ENCODE measurements at regions not wholly inside any gene's neighbourhood (a gene's known extent, or its start where the extent isn't known, plus 50 kb on each side); places are given as distances from the start of the nearest gene placed in this dataset.
A peak's percentile ranks its signal among the peaks of the same experiment; 100 is the strongest.

DNA sequence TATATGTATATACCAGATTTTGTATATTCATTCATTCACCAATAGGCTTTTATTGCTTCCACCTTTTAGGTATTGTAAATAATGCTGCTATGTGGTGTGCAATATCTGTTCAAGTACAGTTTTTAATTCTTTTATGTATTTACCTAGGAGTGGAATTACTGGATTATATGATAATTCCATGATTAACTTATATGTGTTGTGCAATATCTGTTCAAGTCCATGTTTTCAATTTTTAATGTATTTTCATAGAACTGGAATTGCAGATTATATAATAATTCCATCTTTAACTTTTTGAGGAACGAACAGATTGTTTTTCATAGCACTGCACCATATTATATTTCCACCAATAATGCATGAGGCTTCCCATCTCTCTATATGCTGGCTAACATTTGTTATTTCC, 50.6 kb upstream of the L3MBTL4 start:
- Histone ChIP-seq H3K4me1 (ENCODE audit: insufficient read depth, insufficient read length) (no peaks in the 10 kb centered on the region), H3K9ac (ENCODE audit: insufficient read length, low read depth) (no peak overlapping the region), H3K9me3 (ENCODE audit: insufficient read depth, low read length) (no peaks in the 10 kb centered on the region), H3K27me3 (ENCODE audit: insufficient read depth, insufficient read length) (no peaks in the 10 kb centered on the region), H3K36me3 (ENCODE audit: insufficient read depth, insufficient read length, low read length) (no peaks in the 10 kb centered on the region), H3K4me3 (ENCODE audit: insufficient read length, low read depth) (no peak overlapping the region)
- DNase-seq (ENCODE audit: low read depth, low spot score): no peak
- TF ChIP-seq SUZ12 (IDR thresholded peaks at IDR 0.05; ENCODE audit: extremely low read depth, insufficient read depth, insufficient read length): no peak
- no peak for TF ChIP-seq YY1 (IDR thresholded peaks at IDR 0.05; ENCODE audit: insufficient read depth, insufficient read length)
- TF ChIP-seq ZNF274 (IDR thresholded peaks at IDR 0.05; ENCODE audit: low read depth, low read length): no peak

DNA sequence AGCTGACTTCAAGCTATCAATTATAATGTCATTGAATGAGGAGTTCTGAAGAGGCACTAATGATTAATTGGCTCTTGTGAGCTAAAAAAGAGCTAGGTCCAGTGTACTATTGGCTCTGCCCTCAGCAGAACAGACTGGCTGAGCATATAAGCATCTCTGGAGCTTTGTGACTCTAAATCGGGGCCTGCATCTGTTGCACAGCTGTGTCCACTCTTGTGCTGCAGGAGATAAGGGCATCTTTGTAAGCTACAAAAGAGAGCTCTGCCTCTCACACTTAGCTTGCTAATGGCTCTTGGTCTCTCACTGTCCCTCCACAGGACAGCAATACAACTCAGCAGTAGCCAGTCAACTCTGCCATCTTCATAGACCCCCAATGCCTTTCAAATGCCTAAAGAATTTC, 61.5 kb upstream of the L3MBTL4 start:
- TF ChIP-seq YY1 (IDR thresholded peaks at IDR 0.05; ENCODE audit: insufficient read depth, insufficient read length) (no peak), SUZ12 (IDR thresholded peaks at IDR 0.05; ENCODE audit: extremely low read depth, insufficient read depth, insufficient read length) (no peak), ZNF274 (IDR thresholded peaks at IDR 0.05; ENCODE audit: low read depth, low read length) (no peak)
- H3K36me3 ChIP-seq (ENCODE audit: insufficient read depth, insufficient read length, low read length): no peaks in the 10 kb centered on the region
- no peak overlapping the region for H3K9ac ChIP-seq (ENCODE audit: insufficient read length, low read depth)
- no peaks in the 10 kb centered on the region for H3K9me3 ChIP-seq (ENCODE audit: insufficient read depth, low read length)
- H3K4me3 ChIP-seq (ENCODE audit: insufficient read length, low read depth): no peak overlapping the region
- no peak for DNase-seq (ENCODE audit: low read depth, low spot score)
- no peaks in the 10 kb centered on the region for H3K4me1 ChIP-seq (ENCODE audit: insufficient read depth, insufficient read length)
- no peaks in the 10 kb centered on the region for H3K27me3 ChIP-seq (ENCODE audit: insufficient read depth, insufficient read length)

DNA sequence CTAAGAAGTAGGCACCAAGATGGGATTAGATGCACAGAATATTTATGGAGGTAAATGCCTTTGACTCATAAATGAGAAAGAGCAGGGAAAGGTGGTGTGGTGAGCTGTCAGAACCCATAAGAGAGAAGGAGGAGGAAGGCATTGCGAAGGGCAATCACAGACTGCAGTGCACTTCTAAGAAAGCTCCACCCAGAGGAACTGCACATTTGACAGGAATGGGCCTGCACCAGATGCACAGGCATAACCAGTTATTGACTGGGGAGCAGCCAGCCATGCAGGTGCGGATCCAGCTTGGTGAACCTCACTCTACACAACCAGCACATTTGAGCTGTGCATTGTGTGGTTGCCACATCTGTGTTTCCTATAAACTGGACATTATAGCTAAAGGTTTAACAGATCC, 62.2 kb upstream of the L3MBTL4 start:
- Histone ChIP-seq H3K9ac (ENCODE audit: insufficient read length, low read depth) (no peak overlapping the region), H3K27me3 (ENCODE audit: insufficient read depth, insufficient read length) (no peaks in the 10 kb centered on the region), H3K36me3 (ENCODE audit: insufficient read depth, insufficient read length, low read length) (no peaks in the 10 kb centered on the region), H3K9me3 (ENCODE audit: insufficient read depth, low read length) (no peaks in the 10 kb centered on the region), H3K4me3 (ENCODE audit: insufficient read length, low read depth) (no peak overlapping the region), H3K4me1 (ENCODE audit: insufficient read depth, insufficient read length) (no peaks in the 10 kb centered on the region)
- TF ChIP-seq ZNF274 (IDR thresholded peaks at IDR 0.05; ENCODE audit: low read depth, low read length) (no peak), SUZ12 (IDR thresholded peaks at IDR 0.05; ENCODE audit: extremely low read depth, insufficient read depth, insufficient read length) (no peak), YY1 (IDR thresholded peaks at IDR 0.05; ENCODE audit: insufficient read depth, insufficient read length) (no peak)
- DNase-seq (ENCODE audit: low read depth, low spot score): no peak

DNA sequence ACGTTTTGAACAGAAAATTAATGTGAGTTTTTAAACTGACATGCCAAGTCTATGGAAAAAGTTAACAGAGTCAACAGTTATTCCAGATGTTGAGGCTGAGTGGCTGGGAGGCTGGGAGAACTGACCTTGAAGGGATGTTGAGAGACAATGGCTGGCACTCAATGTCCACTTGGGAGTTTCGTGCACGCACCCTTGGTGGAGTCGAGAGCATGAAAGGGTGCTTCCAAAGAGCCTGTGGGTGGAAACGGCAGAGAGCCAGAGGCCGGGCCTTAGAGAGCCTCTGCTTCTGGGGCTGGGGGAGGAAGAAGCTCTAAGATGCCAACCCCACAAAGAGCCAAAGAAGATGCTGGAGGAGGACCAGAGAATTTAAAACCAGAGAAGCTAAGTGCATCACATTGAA, 63.4 kb upstream of the L3MBTL4 start:
- no peak for TF ChIP-seq YY1 (IDR thresholded peaks at IDR 0.05; ENCODE audit: insufficient read depth, insufficient read length)
- TF ChIP-seq SUZ12 (IDR thresholded peaks at IDR 0.05; ENCODE audit: extremely low read depth, insufficient read depth, insufficient read length): no peak
- no peak for TF ChIP-seq ZNF274 (IDR thresholded peaks at IDR 0.05; ENCODE audit: low read depth, low read length)
- Histone ChIP-seq H3K36me3 (ENCODE audit: insufficient read depth, insufficient read length, low read length) (no peaks in the 10 kb centered on the region), H3K4me3 (ENCODE audit: insufficient read length, low read depth) (no peak overlapping the region), H3K9me3 (ENCODE audit: insufficient read depth, low read length) (no peaks in the 10 kb centered on the region), H3K4me1 (ENCODE audit: insufficient read depth, insufficient read length) (no peaks in the 10 kb centered on the region), H3K27me3 (ENCODE audit: insufficient read depth, insufficient read length) (no peaks in the 10 kb centered on the region), H3K9ac (ENCODE audit: insufficient read length, low read depth) (no peak overlapping the region)
- no peak for DNase-seq (ENCODE audit: low read depth, low spot score)

DNA sequence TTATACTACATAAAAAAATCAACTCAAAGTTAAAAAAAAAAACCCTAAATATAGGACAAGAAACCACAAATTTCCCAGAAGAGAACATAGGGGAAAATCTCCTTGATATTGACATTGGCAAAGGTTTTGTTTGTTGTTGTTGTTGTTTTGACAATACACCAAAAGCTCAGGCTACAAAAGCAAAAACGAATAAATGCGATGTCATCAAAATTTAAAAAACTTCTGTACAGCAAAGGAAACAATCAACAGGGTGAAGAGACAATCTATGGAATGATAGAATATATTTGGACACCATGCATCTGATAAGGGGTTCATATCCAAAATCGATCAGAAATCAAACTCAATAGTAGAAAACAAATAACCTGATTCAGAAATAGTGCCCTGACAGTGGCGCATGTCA, 65.0 kb upstream of the L3MBTL4 start:
- H3K9ac ChIP-seq (ENCODE audit: insufficient read length, low read depth): no peak overlapping the region
- no peak for DNase-seq (ENCODE audit: low read depth, low spot score)
- H3K27me3 ChIP-seq (ENCODE audit: insufficient read depth, insufficient read length): no peaks in the 10 kb centered on the region
- no peaks in the 10 kb centered on the region for H3K9me3 ChIP-seq (ENCODE audit: insufficient read depth, low read length)
- no peak overlapping the region for H3K4me3 ChIP-seq (ENCODE audit: insufficient read length, low read depth)
- no peaks in the 10 kb centered on the region for H3K36me3 ChIP-seq (ENCODE audit: insufficient read depth, insufficient read length, low read length)
- TF ChIP-seq YY1 (IDR thresholded peaks at IDR 0.05; ENCODE audit: insufficient read depth, insufficient read length) (no peak), SUZ12 (IDR thresholded peaks at IDR 0.05; ENCODE audit: extremely low read depth, insufficient read depth, insufficient read length) (no peak), ZNF274 (IDR thresholded peaks at IDR 0.05; ENCODE audit: low read depth, low read length) (no peak)
- H3K4me1 ChIP-seq (ENCODE audit: insufficient read depth, insufficient read length): no peaks in the 10 kb centered on the region

DNA sequence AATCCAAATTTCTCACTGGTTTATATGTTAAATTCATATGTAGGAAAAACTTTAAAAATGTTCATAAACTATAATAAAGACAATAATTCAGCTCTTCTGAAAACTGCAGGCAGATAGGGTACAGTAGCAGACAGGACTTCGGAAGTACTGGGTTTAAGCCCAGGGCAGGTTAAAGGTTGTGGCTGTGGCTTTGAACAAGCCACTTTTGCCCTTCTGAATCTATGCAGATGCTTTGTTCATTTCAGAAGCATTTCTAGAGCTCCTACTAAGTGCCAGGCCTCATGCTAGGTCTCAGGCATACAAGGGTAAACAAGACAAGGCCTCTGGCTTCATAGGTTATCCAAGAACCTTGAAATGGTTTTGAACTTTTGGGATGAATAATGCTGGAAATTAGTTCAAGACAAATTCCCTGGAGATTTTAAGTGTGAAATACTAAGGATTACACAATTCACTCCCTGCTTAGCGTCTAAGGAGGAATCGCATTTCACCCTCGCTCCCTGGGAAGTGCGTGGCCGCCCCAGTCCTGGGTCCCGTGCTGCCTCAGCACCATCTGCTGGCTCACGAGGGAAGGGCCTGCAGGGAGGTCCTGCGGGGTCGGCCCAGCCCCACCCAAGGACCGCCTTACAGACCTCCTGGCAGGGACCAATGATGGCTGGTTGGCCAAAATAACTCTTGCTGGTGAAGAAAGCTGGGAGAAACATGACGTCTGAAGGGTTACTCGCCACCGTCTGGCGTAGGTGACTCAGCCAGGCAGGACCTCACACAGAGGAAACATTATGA, 67.7 kb upstream of the L3MBTL4 start:
- Histone ChIP-seq H3K9ac (ENCODE audit: insufficient read length, low read depth) (no peak overlapping the region), H3K4me3 (ENCODE audit: insufficient read length, low read depth) (no peak overlapping the region), H3K9me3 (ENCODE audit: insufficient read depth, low read length) (no peaks in the 10 kb centered on the region), H3K4me1 (ENCODE audit: insufficient read depth, insufficient read length) (no peaks in the 10 kb centered on the region), H3K27me3 (ENCODE audit: insufficient read depth, insufficient read length) (no peaks in the 10 kb centered on the region), H3K36me3 (ENCODE audit: insufficient read depth, insufficient read length, low read length) (no peaks in the 10 kb centered on the region)
- no peak for TF ChIP-seq ZNF274 (IDR thresholded peaks at IDR 0.05; ENCODE audit: low read depth, low read length)
- TF ChIP-seq YY1 (IDR thresholded peaks at IDR 0.05; ENCODE audit: insufficient read depth, insufficient read length): no peak
- TF ChIP-seq SUZ12 (IDR thresholded peaks at IDR 0.05; ENCODE audit: extremely low read depth, insufficient read depth, insufficient read length): no peak
- peak; percentile 65 for DNase-seq (ENCODE audit: low read depth, low spot score)

DNA sequence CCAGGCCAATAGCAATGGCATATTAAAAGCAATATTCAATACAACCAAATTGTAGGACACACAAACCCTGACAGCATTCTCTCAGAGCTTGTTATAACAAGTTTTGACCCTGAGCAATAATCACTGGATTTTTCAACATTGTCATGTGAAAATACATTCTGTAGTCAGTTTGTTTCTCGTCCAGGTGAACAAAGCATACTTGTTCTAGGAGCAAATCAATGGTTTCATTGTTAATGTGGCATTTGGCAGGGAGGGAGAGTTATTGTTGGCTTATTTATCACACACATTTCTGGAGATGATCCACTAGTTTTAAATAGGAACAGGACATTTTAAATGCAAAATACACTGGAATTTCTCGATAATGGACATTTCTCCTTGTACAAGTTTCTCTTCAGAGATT, 69.9 kb upstream of the L3MBTL4 start:
- no peak for DNase-seq (ENCODE audit: low read depth, low spot score)
- no peaks in the 10 kb centered on the region for H3K27me3 ChIP-seq (ENCODE audit: insufficient read depth, insufficient read length)
- H3K9ac ChIP-seq (ENCODE audit: insufficient read length, low read depth): no peak overlapping the region
- H3K4me1 ChIP-seq (ENCODE audit: insufficient read depth, insufficient read length): no peaks in the 10 kb centered on the region
- no peak overlapping the region for H3K4me3 ChIP-seq (ENCODE audit: insufficient read length, low read depth)
- no peak for TF ChIP-seq ZNF274 (IDR thresholded peaks at IDR 0.05; ENCODE audit: low read depth, low read length)
- TF ChIP-seq YY1 (IDR thresholded peaks at IDR 0.05; ENCODE audit: insufficient read depth, insufficient read length): no peak
- TF ChIP-seq SUZ12 (IDR thresholded peaks at IDR 0.05; ENCODE audit: extremely low read depth, insufficient read depth, insufficient read length): no peak
- H3K9me3 ChIP-seq (ENCODE audit: insufficient read depth, low read length): no peaks in the 10 kb centered on the region
- no peaks in the 10 kb centered on the region for H3K36me3 ChIP-seq (ENCODE audit: insufficient read depth, insufficient read length, low read length)

All from NT2/D1 (cell line).